ENCODE measurements at regions not wholly inside any gene's neighbourhood (a gene's known extent, or its start where the extent isn't known, plus 50 kb on each side); places are given as distances from the start of the nearest gene placed in this dataset.

DNA sequence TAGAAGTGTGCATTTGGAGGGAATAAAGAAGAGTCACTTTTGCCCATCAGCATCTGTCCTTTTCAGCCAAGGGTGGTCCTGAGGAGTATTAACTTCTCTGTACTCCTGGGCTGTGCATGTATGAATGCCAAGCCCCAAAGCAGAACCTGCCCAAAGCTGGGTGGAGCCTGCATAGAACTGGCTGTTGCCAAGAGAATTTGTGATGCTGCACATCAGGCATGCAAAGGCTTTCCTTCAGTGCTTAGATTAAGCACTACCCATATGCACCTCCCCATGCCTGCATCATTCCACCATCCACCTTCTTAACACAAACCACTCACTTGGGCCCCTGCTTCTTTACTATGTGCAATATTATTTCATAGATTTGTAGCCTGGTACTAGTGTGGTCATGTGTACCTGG is 493.8 kb downstream of the KIF4B start:
- Histone ChIP-seq H3K27ac (ENCODE audit: low read depth in 2 of 2, low read length in 2 of 2) (no peak overlapping the region), H3K36me3 (ENCODE audit: control insufficient read depth in 2 of 3, insufficient read depth in 3 of 3, low read length in 3 of 3) (no peaks in the 10 kb centered on the region), H3K4me1 (ENCODE audit: control insufficient read depth in 2 of 3, insufficient read depth in 2 of 3, low read depth in 1 of 3, low read length in 3 of 3) (no peaks in the 10 kb centered on the region), H3K9ac (ENCODE audit: low read length in 3 of 3) (no peak overlapping the region), H3K4me3 (ENCODE audit: low read length in 3 of 3) (no peak overlapping the region), H3K27me3 (ENCODE audit: control insufficient read depth, insufficient read depth, low read length) (no peaks in the 10 kb centered on the region), H3K9me3 (ENCODE audit: control insufficient read depth in 2 of 3, insufficient read depth in 1 of 3, low read length in 3 of 3) (no peaks in the 10 kb centered on the region)
- TF ChIP-seq, protein P1, sequence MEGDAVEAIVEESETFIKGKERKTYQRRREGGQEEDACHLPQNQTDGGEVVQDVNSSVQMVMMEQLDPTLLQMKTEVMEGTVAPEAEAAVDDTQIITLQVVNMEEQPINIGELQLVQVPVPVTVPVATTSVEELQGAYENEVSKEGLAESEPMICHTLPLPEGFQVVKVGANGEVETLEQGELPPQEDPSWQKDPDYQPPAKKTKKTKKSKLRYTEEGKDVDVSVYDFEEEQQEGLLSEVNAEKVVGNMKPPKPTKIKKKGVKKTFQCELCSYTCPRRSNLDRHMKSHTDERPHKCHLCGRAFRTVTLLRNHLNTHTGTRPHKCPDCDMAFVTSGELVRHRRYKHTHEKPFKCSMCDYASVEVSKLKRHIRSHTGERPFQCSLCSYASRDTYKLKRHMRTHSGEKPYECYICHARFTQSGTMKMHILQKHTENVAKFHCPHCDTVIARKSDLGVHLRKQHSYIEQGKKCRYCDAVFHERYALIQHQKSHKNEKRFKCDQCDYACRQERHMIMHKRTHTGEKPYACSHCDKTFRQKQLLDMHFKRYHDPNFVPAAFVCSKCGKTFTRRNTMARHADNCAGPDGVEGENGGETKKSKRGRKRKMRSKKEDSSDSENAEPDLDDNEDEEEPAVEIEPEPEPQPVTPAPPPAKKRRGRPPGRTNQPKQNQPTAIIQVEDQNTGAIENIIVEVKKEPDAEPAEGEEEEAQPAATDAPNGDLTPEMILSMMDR (IDR thresholded peaks at IDR 0.05; ENCODE audit: borderline replicate concordance, extremely low read depth, insufficient read depth), result no peak
- no peak for FAIRE-seq
- no peak for DNase-seq
- intact Hi-C loops (cut with DNase I), result no loop called here

DNA sequence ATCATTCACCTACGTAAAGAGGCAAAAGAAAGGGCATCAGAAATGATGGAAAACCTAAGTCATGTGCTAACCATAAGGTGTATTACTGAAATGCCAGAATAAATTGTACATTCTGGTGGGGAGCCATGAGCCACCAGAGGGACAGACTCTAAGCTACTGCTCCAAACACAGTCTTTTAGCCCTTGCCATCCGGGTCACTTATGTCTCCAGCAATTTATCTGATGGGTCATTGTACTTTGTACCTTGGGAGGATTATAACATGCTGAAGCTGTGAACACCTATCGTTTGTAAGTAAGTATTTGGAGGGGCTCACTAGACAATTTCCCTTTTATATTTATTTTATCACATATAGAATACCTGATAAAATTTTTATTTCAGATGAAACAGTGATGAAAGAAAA is 495.1 kb downstream of the KIF4B start:
- Histone ChIP-seq H3K4me1 (ENCODE audit: control insufficient read depth in 2 of 3, insufficient read depth in 2 of 3, low read depth in 1 of 3, low read length in 3 of 3) (no peaks in the 10 kb centered on the region), H3K36me3 (ENCODE audit: control insufficient read depth in 2 of 3, insufficient read depth in 3 of 3, low read length in 3 of 3) (no peaks in the 10 kb centered on the region), H3K4me3 (ENCODE audit: low read length in 3 of 3) (no peak overlapping the region), H3K9me3 (ENCODE audit: control insufficient read depth in 2 of 3, insufficient read depth in 1 of 3, low read length in 3 of 3) (no peaks in the 10 kb centered on the region), H3K9ac (ENCODE audit: low read length in 3 of 3) (no peak overlapping the region), H3K27ac (ENCODE audit: low read depth in 2 of 2, low read length in 2 of 2) (no peak overlapping the region), H3K27me3 (ENCODE audit: control insufficient read depth, insufficient read depth, low read length) (no peaks in the 10 kb centered on the region)
- intact Hi-C loops (cut with DNase I), result no loop called here
- FAIRE-seq, result no peak
- TF ChIP-seq, protein P1 (IDR thresholded peaks at IDR 0.05; ENCODE audit: borderline replicate concordance, extremely low read depth, insufficient read depth), result no peak
- no peak for DNase-seq

DNA sequence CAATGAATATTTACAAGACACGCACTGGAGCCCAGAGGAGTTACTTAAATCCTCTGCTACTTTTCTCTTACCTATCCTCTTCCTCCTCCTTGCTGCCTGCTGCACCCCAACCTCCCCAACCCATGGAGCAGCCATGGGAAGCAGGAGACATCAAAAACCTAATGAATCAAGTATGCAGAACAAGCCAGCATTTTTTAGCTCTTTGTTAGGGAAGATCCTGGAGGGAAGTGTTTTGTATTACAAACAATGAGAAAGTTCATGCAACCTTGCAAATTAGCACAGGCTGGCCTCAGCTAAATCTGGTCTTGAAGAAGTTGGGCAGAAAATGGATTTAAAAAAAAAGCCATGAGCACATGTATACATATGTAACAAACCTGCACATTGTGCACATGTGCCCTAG is 498.8 kb downstream of the KIF4B start:
- Histone ChIP-seq H3K9me3 (ENCODE audit: control insufficient read depth in 2 of 3, insufficient read depth in 1 of 3, low read length in 3 of 3) (no peaks in the 10 kb centered on the region), H3K27ac (ENCODE audit: low read depth in 2 of 2, low read length in 2 of 2) (no peak overlapping the region), H3K4me3 (ENCODE audit: low read length in 3 of 3) (no peak overlapping the region), H3K9ac (ENCODE audit: low read length in 3 of 3) (no peak overlapping the region), H3K27me3 (ENCODE audit: control insufficient read depth, insufficient read depth, low read length) (no peaks in the 10 kb centered on the region), H3K36me3 (ENCODE audit: control insufficient read depth in 2 of 3, insufficient read depth in 3 of 3, low read length in 3 of 3) (no peaks in the 10 kb centered on the region), H3K4me1 (ENCODE audit: control insufficient read depth in 2 of 3, insufficient read depth in 2 of 3, low read depth in 1 of 3, low read length in 3 of 3) (no peaks in the 10 kb centered on the region)
- no peak for FAIRE-seq
- TF ChIP-seq, protein P1 (IDR thresholded peaks at IDR 0.05; ENCODE audit: borderline replicate concordance, extremely low read depth, insufficient read depth), result no peak
- DNase-seq, result no peak
- intact Hi-C loops (cut with DNase I), result no loop called here

DNA sequence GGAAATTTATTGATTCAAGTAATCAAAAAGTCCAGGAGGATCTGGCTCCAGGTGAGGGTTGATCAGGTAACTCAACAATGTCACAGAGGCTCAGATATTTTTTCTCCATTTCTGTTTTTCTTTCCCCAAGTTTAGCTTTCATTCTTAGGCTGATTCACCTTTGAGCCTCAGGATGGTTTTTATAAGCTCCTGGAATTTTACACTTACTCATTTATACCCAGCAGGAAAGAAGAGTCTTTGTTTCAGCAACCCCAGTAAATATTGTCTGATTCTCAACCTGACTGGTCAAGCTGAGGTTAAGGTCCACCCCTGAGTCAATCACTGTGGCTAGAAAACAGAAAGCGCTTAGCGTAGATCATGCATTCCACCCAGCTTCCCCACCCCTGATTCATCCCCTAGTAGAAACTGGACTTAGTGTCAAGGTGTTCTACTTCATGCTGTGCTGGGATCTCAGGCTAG is 500.6 kb downstream of the KIF4B start:
- H3K9ac ChIP-seq (ENCODE audit: low read length in 3 of 3), result no peak overlapping the region
- FAIRE-seq, result no peak
- no peaks in the 10 kb centered on the region for H3K4me1 ChIP-seq (ENCODE audit: control insufficient read depth in 2 of 3, insufficient read depth in 2 of 3, low read depth in 1 of 3, low read length in 3 of 3)
- no peak overlapping the region for H3K4me3 ChIP-seq (ENCODE audit: low read length in 3 of 3)
- no peaks in the 10 kb centered on the region for H3K9me3 ChIP-seq (ENCODE audit: control insufficient read depth in 2 of 3, insufficient read depth in 1 of 3, low read length in 3 of 3)
- H3K27ac ChIP-seq (ENCODE audit: low read depth in 2 of 2, low read length in 2 of 2), result no peak overlapping the region
- no peaks in the 10 kb centered on the region for H3K36me3 ChIP-seq (ENCODE audit: control insufficient read depth in 2 of 3, insufficient read depth in 3 of 3, low read length in 3 of 3)
- no peaks in the 10 kb centered on the region for H3K27me3 ChIP-seq (ENCODE audit: control insufficient read depth, insufficient read depth, low read length)
- intact Hi-C loops (cut with DNase I), result no loop called here
- TF ChIP-seq, protein P1 (IDR thresholded peaks at IDR 0.05; ENCODE audit: borderline replicate concordance, extremely low read depth, insufficient read depth), result no peak
- DNase-seq, result no peak

Measured in kidney (tissue), 13 donors.